ENCODE measurements at regions not wholly inside any gene's neighbourhood (a gene's known extent, or its start where the extent isn't known, plus 50 kb on each side); places are given as distances from the start of the nearest gene placed in this dataset.
"Not testable (repeated sequence)": the region's sequence is repeated elsewhere in the genome, so short reads cannot be mapped to it uniquely, and the experiment has no call there.

GRCh38 chr11:69205743-69206612, 50.2 kb downstream of the SMIM38 start:
- TF ChIP-seq, protein P1, sequence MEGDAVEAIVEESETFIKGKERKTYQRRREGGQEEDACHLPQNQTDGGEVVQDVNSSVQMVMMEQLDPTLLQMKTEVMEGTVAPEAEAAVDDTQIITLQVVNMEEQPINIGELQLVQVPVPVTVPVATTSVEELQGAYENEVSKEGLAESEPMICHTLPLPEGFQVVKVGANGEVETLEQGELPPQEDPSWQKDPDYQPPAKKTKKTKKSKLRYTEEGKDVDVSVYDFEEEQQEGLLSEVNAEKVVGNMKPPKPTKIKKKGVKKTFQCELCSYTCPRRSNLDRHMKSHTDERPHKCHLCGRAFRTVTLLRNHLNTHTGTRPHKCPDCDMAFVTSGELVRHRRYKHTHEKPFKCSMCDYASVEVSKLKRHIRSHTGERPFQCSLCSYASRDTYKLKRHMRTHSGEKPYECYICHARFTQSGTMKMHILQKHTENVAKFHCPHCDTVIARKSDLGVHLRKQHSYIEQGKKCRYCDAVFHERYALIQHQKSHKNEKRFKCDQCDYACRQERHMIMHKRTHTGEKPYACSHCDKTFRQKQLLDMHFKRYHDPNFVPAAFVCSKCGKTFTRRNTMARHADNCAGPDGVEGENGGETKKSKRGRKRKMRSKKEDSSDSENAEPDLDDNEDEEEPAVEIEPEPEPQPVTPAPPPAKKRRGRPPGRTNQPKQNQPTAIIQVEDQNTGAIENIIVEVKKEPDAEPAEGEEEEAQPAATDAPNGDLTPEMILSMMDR (conservative IDR thresholded peaks at IDR 0.05): no peak
- no peak overlapping the region for H3K27ac ChIP-seq

GRCh38 chr11:69206613-69206965, 50.9 kb downstream of the SMIM38 start:
- H3K27ac ChIP-seq: not testable (repeated sequence)

- TF ChIP-seq, protein P1 (conservative IDR thresholded peaks at IDR 0.05): no peak
- no peak overlapping the region for H3K27ac ChIP-seq
These were observed 51.6 kb downstream of the SMIM38 start for GRCh38 chr11:69207165-69207889.

DNA sequence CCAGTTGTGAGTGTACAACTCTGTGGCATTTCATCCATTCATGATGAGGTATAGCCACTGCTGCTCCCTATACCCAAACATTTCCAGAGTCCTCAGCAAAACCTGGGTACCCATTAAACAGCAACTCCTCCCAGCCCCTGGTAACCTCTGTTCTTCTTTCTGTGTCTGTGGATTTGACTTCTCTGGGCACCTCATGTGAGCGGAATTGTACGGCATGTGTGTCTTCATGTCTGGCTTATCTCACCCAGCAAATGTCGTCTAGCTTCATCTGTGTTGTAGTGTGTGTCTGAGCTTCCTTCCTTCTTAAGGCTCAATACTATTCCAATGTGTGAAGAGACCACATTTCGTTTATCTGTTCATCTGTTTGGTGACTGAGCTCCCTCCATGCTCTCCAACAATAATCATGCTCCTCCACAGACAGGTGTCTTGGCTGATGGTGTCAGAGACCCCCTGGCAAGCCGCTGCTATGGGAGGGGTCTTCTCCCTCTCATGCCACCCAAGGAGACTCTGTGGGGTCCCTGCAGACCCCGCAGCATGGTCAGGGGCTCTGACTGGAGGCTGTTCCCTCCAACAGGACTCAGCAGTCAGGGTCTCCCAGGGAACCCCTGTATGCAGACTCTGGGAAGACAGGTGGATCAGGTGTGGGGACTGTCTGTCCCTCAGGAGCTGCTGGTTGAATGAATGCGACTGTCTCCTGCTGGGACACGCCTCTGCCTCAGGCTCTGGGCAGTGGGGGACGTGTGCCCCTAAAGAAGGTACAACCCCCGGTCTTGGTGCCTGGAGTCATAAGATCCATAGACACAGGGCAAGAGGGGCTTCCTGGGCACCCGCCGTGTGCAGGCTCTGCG, 52.7 kb downstream of the SMIM38 start:
- TF ChIP-seq, protein P1 (conservative IDR thresholded peaks at IDR 0.05): no peak
- H3K27ac ChIP-seq: no peak overlapping the region

DNA sequence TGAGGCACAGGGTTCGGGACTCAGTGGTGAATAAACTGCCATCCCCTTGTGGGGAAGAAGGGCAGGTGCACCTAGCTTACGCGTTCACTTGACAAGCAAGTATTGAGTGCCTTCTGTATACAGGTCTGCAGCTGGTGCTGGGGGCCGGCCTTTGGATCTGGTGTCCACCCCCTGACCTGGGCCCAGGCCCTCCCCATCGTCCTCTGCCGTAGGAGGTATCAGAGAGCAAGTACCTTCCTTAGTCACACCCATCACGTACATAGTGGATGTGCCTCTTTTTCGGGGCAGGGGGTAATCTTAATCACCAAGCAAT, 53.3 kb downstream of the SMIM38 start:
- no peak overlapping the region for H3K27ac ChIP-seq
- TF ChIP-seq, protein P1 (conservative IDR thresholded peaks at IDR 0.05): no peak

DNA sequence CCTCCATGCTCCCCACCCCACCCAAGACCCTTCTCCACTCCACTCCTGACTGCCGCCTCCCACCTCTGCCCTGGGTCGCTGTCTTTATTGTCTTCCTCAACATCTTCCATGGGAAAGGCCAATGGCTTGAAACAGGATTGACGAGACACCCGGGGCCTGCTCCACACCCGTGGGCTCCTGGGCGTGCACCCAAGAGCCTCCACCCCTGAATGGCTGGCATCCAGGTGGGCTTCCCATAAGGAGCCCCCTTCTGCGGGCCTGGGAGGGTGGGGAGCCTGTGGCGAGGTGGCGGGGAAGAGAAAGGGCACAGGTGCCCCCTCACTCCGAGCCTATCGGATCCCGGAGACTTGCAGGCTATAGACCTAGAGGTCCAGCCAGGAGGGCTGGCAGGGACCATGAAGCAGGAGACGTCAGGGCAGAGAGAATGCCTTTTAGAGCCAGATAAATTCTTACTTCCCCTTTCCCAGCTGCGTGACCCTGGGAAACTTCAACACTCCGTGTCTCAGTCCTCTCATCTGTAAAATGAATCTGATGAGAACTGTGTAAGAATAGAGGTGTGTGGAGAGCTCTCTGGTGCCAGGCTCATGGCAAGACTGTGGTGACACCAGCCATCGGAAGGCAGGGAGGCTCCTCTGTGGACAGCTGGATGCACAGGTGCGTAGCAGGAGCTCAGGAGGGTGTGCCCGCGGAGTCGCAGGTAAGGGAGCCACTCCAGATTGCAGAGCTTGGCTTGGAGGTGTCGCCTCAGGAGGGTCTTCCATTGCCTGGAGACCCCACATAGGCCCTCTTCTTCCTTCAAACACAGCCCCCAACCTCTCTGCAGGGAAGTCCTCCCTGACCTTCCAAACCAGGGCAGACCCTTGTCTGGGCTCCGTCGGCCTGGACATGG, 53.9 kb downstream of the SMIM38 start:
- H3K27ac ChIP-seq: no peak overlapping the region
- TF ChIP-seq, protein P1 (conservative IDR thresholded peaks at IDR 0.05): no peak

DNA sequence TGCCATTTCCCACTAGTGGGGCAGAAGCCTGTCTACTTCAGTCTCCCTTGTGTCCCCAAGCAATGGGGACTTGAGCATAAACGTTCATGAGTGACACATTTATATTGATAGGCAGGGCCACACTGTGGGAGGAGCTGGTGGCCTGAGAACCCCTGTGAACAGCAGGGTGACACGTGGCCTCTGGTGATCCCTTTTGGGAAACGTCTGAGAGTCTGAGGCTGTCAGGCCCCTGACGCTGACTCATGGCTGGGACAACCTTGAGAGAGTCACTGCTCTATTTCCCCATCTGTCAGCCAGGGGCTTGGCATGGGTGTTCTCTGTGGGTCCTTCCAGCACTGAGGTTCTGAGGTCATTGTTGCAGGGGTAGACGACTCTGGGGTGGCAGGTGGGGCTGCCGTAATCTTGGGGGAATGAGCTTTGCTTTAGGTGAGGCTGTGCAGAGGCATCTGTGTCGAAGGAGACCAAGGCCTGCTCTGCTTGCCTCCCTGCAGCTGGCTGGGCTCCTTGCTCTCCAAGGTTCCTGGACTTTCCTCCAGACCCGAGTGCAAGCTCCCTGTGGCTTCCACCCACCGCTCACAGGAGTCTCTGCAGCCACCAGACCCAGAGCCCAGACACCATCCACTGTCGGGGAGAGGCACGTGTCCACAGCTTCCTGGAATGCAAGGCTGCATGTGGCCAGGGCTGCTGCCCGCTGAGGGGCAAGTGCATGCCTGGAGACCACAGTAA, 54.7 kb downstream of the SMIM38 start:
- TF ChIP-seq, protein P1 (conservative IDR thresholded peaks at IDR 0.05): no peak
- H3K27ac ChIP-seq: no peak overlapping the region
